GM18951 (cell line): ENCODE measurements at regions not wholly inside any gene's neighbourhood (a gene's known extent, or its start where the extent isn't known, plus 50 kb on each side); places are given as distances from the start of the nearest gene placed in this dataset.
"Not testable (repeated sequence)": the region's sequence is repeated elsewhere in the genome, so short reads cannot be mapped to it uniquely, and the experiment has no call there.

Experiments used
- POLR2A ChIP-seq: IDR thresholded peaks from 4 replicates; pipeline ENCODE4 v1.6.1; 2011; ENCODE audit warnings: mild to moderate bottlenecking; ENCODE audit not compliant: insufficient read length, insufficient read depth; ENCODE audit errors: extremely low read depth
- in situ Hi-C: fragments of 300-500 bp; cut with MboI; formaldehyde crosslinking; loops from one replicate; pipeline ENCODE4 v1.12.0; 2022; ENCODE audit warnings: low sequenced_read_pairs, mixed read lengths, inconsistent platforms; ENCODE audit not compliant: unreplicated experiment

DNA sequence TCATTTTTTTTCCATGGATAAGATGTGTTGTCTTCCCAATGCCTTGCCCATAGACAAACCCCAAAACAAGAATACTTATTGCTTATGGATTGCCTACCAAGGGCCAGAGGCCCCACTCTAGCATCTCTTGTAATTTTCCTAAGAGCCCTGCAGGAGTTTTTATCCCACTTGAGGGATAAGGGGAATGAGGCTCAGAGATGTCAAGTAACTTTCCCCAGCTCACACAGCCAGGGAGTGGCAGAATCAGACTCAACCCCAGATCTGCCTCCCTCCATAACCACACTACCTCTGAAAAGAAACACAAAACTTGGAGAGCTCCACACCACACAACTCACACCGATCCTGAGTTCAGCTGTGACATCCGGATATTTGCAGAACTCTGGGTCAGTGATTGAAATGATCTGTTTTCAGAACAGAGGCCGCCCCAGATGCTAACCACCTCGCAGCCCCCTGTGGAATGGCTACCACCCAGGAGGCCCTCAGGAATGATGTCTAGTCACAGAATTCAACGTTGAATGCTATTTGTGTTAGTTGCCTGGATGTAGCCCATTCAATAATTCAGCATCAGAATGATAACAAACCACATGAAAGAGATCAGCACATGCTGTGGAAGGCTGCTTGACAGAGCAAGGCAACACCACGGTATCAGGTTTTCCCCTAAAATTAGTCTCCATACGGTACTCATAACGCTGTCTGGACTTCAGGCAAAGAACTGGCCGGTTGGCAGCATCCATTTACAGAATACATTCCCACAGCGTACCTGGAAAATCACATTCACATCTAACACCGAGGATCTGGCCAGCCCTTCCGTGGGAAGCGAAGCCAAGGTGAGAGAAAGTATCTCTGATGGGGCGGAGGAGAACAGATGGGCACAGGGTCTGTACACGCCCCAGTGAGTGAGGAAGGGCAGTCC is 231.9 kb downstream of the TOMM20 start:
- no peak for TF ChIP-seq POLR2A
- in situ Hi-C loops, result no loop called here

DNA sequence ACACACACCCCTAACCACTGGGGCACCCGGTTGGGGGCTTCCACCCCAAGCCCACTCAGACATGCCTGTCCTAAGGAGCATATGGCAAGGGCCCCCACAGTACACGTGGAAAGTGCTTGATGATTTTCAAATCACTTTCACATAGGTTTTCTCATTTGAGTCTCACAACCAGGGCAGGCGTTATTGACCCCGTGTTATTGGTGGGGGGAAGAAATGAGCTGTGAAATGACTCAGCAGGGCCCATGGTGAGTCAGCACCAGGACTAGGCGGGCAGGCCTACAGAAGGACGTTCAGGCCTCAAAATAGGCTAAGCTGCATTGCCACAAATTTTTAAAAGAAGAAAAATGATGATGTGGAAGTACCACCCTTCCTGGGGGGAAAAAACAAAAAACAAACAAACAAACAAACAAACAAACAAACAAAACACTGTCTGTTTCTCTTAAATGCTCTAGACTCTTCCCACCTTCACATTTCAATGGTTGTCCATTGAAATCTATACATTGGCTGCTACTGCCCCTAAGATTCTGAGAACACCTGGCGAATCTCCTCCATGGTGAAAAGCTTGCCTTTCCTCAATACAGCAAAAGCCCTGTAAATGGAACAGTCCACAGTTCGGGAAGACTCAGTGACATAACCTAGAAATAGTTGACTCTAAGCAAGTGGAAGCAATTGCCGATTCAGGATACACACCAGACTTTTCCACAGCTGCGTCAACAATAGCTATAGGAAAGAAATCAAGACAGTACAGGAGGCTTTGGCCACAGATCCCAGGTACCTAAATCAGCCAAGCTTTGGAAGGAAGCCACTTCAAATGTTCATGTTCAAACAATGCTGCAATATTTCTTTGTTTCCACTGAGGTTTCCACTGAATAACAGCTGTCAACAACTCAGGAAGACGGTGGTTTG is 234.7 kb downstream of the TOMM20 start:
- TF ChIP-seq POLR2A, result no peak
- in situ Hi-C loops, result no loop called here

- in situ Hi-C loops, result no loop called here
- TF ChIP-seq POLR2A, result no peak
These were observed 235.3 kb downstream of the TOMM20 start for GRCh38 chr1:234893359-234893724.

DNA sequence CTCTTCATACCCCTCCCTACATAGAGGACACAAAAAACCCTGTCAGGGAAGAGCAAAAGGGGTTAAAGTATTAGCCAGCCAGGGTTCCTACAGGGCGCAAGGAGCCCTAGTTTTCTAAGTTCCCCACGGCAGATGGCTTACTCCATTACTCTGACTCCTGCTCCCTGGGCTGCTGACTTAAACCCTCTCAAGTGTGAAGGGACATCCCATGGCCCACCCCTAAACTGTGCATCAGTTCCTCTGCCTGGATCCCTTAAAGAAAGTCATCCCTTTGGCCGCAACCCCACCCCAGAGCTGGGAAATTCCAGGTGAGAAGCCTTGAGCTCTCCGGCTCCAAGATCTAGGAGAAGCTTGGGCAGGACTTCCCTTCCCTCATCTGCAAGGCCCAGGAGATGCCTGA is 236.0 kb downstream of the TOMM20 start:
- TF ChIP-seq POLR2A, result no peak
- in situ Hi-C loops, result no loop called here

DNA sequence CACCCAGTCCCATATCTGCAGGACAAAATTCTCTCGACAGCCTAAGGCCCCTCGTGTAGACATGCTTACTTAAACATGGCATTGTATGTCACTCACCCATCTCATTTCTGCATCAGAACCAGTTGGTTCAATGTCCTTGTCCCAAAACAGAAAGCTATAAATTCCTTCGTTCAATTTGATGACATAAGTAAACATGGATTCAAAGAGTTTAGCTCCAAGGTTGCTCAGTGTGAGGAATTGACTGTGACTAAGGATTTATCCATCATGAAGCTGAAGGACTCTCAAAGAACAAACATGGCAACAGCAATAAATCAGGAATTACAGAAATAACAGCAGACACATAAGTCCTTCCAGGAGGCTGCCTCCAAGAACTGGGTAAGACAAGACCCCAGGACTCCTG is 237.2 kb downstream of the TOMM20 start:
- no peak for TF ChIP-seq POLR2A
- in situ Hi-C loops, result no loop called here

DNA sequence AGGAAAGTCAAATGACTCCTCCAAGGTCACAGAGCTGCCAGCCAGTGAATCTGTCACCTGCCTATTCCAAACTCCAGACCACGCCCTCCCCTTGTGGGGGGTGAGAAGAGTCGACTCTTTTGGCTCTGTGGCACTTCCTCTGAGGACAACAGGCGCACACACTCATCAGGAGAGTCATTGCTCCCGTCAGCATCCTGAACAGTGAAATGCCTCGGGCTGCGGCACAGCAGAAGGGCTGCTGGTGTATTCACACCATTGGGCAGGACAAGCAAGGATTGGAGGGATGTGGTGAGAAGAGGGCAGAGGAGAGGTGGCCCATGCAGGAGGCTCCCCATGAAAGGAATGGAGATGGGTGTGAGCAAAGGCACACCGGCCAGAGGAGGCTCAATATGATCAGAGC is 239.0 kb downstream of the TOMM20 start:
- no peak for TF ChIP-seq POLR2A
- in situ Hi-C loops, result no loop called here

- in situ Hi-C loops, result not testable (repeated sequence)
These were observed 240.4 kb downstream of the TOMM20 start for GRCh38 chr1:234888247-234888646.

GRCh38 chr1:234887016-234887900 is 241.4 kb downstream of the TOMM20 start:
- in situ Hi-C loops, result no loop called here
- no peak for TF ChIP-seq POLR2A

DNA sequence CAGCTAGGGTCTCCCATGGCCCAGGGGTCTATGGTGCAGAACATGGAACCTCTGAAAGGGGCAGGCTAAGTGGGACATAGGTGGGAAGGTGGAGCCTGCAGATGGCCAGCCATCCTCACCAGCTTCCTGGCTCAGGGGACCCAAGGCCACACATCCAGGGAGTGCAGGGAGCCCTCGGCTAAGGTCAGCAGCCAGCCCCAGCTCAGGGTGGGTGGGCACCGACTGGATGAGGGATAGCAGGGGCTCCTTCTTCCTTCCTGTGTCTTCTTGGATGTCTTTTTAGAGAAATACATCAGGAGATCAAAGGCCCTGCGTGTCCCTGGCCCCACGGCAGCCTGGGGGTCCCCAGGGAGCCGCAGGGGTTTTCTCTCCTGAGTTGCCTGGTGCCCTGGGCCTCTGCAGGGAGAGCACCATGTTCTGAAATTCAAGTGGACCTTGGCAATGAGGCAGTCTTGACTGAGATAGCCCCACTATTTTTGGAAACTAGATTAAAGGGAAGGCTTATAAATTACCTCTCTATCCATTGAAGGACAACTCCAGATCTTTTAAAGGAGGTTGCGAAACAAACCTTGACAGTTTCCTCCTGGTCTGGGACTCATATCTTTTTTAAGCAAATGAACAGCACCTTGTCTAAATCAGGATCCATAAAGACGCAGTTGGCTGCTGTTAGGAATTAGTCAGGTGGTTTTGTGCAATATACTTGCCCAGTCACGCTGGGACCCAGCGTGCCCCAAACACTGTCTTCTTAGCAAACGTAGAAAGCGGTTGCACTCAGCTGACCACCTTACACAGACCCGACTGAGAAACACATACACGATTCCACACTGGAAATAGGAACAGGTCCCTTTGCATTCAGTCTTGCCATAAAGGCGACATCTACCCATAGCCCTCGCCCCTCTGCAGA is 242.3 kb downstream of the TOMM20 start:
- in situ Hi-C loops, result no loop called here
- no peak for TF ChIP-seq POLR2A

- in situ Hi-C loops, result no loop called here
- no peak for TF ChIP-seq POLR2A
These were observed 243.0 kb downstream of the TOMM20 start for GRCh38 chr1:234885601-234886000.

DNA sequence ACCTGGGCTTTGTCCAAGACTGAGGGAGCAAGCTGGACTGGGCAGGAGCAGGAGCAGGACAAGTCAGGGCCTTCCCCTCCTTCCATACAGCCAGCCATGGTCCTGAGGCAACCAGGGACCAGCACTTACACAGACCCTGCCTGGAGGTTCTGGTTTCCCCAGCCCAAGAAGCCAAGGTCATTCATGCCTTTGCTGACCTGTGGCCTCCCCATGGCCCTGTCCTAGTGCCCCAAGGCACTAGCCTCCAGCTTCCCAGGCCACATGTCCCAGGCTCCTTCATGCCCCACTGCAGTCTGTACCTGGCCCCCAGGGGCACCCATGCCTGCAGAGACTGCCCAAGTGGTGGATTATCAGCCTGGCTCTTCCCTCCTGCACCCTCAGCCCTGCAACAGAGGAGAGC is 243.9 kb downstream of the TOMM20 start:
- in situ Hi-C loops, result no loop called here

DNA sequence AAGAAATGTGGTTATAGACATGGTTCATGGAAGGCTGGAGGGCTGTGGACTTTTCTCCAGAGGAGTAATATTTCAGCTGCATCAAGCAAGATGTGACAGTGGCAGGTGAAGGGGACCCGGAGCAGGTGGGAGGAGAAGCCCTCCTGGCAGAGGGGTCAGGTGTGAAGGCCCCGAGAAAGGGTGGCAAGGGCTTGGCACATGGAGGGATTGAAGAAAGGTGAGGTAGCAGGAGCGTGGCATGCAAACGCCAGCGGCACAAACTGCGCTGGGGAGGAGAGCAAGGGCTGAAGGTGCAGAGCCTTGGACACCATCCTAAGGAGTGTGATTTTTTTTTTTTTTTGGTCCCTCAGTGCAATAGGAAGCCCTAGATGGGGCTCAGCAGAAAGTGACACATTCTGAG is 244.6 kb downstream of the TOMM20 start:
- in situ Hi-C loops, result no loop called here
- no peak for TF ChIP-seq POLR2A

More for the DNA sequence above, 243.9 kb downstream of the TOMM20 start:
- TF ChIP-seq POLR2A, result no peak
